Sigmoid colon (tissue), 6 donors: ENCODE measurements at regions not wholly inside any gene's neighbourhood (a gene's known extent, or its start where the extent isn't known, plus 50 kb on each side); places are given as distances from the start of the nearest gene placed in this dataset.

Source experiments
- DNase-seq: peaks from one replicate; pipeline ENCODE4 v3.0.0-alpha.2; 2019
- H3K27ac ChIP-seq, 4 donors: fragments of 200-600 bp; sonication (generic); one replicate each; pipeline ENCODE4 v1.5.1; 2016 to 2019; ENCODE audit warnings: mild to moderate bottlenecking in 1 of 4
- H3K27me3 ChIP-seq, 3 donors: fragments of 200-600 bp; sonication (generic); one replicate each; pipeline ENCODE4 v1.5.1; 2019; ENCODE audit warnings: mild to moderate bottlenecking in 1 of 3
- H3K36me3 ChIP-seq, 4 donors: fragments of 200-600 bp; sonication (generic); one replicate each; pipeline ENCODE4 v1.5.1; 2016 to 2019
- H3K4me1 ChIP-seq, 4 donors: fragments of 200-600 bp; sonication (generic); one replicate each; pipeline ENCODE4 v1.5.1; 2017 to 2019
- H3K4me3 ChIP-seq, 4 donors: fragments of 200-600 bp; sonication (generic); one replicate each; pipeline ENCODE4 v1.5.1; 2017 to 2019; ENCODE audit warnings: mild to moderate bottlenecking in 2 of 4, moderate library complexity in 1 of 4
- H3K9me3 ChIP-seq, 4 donors: fragments of 200-600 bp in 3 of 4; sonication (generic) in 3 of 4; one replicate each; pipeline versions ENCODE4 v1.5.1 to v1.6.1; 2013 to 2019
- EP300 ChIP-seq, 4 donors: sonication (generic); formaldehyde crosslinking; IDR thresholded peaks; one replicate each; pipeline ENCODE4 v1.6.1; 2017; ENCODE audit warnings: antibody characterized with exemption in 4 of 4
- POLR2A ChIP-seq, 2 donors: fragments of 450-650 bp; IDR thresholded peaks; one replicate each; pipeline ENCODE4 v1.6.1; 2016; ENCODE audit warnings: antibody characterized with exemption in 2 of 2, mild to moderate bottlenecking in 2 of 2, moderate library complexity in 2 of 2
- POLR2AphosphoS5 ChIP-seq, 4 donors: sonication (generic); formaldehyde crosslinking; IDR thresholded peaks; one replicate each; pipeline ENCODE4 v1.6.1; 2017; ENCODE audit warnings: antibody characterized with exemption in 4 of 4
- WGBS, 2 donors: extraction: QIAGEN DNeasy Blood & Tissue Kit; methylation state at CpG; one replicate each; pipeline ENCODE4 v1.1.7; 2013; 5-methylcytosine and 5-hydroxymethylcytosine counted together
- intact Hi-C: fragments of 100-400 bp; cut with DNase I; formaldehyde crosslinking; loops from one replicate; pipeline ENCODE4 v1.15.1; 2023
- TF ChIP-seq, protein P1 (sequence below), 4 experiments: fragments of 450-650 bp in 3 of 4; fragments of 200-600 bp in 1 of 4; IDR thresholded peaks; one replicate each; pipeline ENCODE4 v1.5.1; 2016 to 2019; ENCODE audit warnings: antibody characterized with exemption in 4 of 4, mild to moderate bottlenecking in 3 of 4, moderate library complexity in 2 of 4
- donor health status: healthy with polysubstance abuse.
- donor health status: healthy.

DNA sequence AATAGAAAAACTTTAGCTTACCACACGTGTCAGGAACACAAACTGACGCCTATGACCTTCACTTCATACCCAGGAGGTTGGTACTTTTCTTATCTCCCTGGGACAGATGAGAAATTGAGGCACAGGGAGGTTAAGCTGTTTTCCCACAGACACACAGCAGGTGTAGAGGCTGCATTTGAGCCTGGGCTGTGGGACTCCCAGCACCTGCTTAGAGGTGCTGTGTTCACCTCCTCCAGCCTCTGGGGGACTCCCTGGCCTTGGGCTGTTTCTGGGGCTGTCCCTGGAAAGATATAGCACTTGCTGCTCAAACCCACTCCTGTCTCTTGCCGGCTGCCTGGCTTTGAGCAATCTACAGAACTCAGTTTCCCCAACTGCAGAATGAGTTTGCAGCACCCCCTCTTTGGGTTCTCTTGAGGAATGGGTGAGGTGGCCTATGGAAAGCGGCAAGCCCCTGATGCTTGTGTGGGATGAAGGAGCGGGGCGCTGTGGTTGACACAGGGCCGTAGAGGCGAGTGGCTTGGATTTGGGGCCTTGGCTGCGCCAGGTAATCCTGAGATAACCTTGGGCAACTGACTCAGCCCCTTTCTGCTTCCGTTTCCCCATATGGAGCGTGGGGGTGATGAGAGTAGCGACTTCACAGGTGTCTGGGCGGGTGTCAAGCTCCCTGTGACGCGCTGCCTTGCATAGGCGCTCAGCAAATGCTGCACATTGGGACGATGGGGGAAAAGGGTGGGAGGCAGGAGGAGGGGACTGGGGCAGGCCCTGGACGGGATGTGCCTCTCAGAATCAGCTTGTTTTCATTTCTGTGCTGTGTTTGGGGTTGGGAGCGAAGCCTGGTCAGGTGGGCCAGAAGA lies 104.5 kb upstream of the CIBAR2 start:
- DNase-seq, result no peak
- 89 to 90% methylated on average over 19 of the region's 19 CpGs for WGBS, 2 donors
- Histone ChIP-seq H3K9me3 (no peaks in the 10 kb centered on the region), H3K36me3 (no peaks in the 10 kb centered on the region), H3K4me1 (peaks cover 0 to 51% (median 47%) of the 10 kb centered on the region in 4 donors), H3K27ac (no peak overlapping the region), H3K27me3 (no peaks in the 10 kb centered on the region), H3K4me3 (no peak overlapping the region)
- TF ChIP-seq POLR2AphosphoS5 (IDR thresholded peaks at IDR 0.05) (no peak), POLR2A (IDR thresholded peaks at IDR 0.05) (no peak), EP300 (IDR thresholded peaks at IDR 0.05) (no peak)
- TF ChIP-seq, protein P1, sequence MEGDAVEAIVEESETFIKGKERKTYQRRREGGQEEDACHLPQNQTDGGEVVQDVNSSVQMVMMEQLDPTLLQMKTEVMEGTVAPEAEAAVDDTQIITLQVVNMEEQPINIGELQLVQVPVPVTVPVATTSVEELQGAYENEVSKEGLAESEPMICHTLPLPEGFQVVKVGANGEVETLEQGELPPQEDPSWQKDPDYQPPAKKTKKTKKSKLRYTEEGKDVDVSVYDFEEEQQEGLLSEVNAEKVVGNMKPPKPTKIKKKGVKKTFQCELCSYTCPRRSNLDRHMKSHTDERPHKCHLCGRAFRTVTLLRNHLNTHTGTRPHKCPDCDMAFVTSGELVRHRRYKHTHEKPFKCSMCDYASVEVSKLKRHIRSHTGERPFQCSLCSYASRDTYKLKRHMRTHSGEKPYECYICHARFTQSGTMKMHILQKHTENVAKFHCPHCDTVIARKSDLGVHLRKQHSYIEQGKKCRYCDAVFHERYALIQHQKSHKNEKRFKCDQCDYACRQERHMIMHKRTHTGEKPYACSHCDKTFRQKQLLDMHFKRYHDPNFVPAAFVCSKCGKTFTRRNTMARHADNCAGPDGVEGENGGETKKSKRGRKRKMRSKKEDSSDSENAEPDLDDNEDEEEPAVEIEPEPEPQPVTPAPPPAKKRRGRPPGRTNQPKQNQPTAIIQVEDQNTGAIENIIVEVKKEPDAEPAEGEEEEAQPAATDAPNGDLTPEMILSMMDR (IDR thresholded peaks at IDR 0.05), result no peak
- intact Hi-C loops, result no loop called here

DNA sequence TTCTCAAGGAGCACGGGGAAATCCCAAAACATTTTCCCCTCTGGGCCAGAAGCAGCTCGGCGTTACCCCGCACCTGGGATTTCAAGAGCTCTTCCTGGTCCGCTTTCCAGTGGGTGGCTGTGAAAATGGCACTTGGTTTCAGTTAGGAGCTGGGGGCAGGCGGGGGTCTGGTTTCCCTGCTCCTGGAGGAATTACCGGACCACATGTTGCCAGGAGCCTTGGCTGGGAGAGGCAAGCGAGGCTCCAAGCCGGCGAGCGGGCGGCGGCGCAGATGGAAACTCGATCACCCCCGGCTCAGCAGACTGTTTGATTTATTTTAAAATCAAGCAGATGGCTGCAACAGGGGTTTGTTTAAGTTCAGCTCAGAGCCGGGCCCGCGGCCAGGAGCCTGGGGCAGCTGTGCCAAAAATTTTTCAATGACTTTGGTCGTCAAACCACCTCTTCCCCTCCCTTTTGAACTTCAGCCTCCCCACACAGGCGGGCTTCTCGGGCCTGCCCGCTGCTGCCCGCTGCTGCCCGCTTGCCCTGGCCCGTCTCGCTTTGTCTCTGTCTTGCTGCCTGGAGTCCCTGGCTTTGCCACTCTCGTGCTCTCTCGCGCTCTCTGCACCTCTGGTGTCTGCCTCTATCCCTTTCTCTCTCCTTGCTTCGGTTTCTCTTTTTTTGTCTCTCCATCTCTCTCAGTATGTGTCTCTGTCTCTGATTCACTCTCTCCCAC lies 108.0 kb upstream of the CIBAR2 start:
- no peaks in the 10 kb centered on the region for H3K36me3 ChIP-seq
- peaks cover 0 to 25% (median 21%) of the 10 kb centered on the region in 4 donors for H3K4me1 ChIP-seq
- H3K27ac ChIP-seq, result peak overlapping the region; percentile 71 to 83 (median 76)
- H3K4me3 ChIP-seq, result peak overlapping the region in 3 of 4 donors; percentile 28 to 38 (median 35)
- 8 to 46% methylated on average over 31 of the region's 31 CpGs for WGBS, 2 donors
- intact Hi-C loops, result loop anchor here (1.0 kb wide), 2 partner anchors 83 to 105 kb away; no protein-coding TSS in a partner anchor
- TF ChIP-seq POLR2A (IDR thresholded peaks at IDR 0.05) (no peak), EP300 (IDR thresholded peaks at IDR 0.05) (peak in 1 of 4 donors; percentile 13), POLR2AphosphoS5 (IDR thresholded peaks at IDR 0.05) (peak; percentile 10 to 73 (median 60))
- no peaks in the 10 kb centered on the region for H3K27me3 ChIP-seq
- peak; percentile 93 for DNase-seq
- H3K9me3 ChIP-seq, result no peaks in the 10 kb centered on the region

DNA sequence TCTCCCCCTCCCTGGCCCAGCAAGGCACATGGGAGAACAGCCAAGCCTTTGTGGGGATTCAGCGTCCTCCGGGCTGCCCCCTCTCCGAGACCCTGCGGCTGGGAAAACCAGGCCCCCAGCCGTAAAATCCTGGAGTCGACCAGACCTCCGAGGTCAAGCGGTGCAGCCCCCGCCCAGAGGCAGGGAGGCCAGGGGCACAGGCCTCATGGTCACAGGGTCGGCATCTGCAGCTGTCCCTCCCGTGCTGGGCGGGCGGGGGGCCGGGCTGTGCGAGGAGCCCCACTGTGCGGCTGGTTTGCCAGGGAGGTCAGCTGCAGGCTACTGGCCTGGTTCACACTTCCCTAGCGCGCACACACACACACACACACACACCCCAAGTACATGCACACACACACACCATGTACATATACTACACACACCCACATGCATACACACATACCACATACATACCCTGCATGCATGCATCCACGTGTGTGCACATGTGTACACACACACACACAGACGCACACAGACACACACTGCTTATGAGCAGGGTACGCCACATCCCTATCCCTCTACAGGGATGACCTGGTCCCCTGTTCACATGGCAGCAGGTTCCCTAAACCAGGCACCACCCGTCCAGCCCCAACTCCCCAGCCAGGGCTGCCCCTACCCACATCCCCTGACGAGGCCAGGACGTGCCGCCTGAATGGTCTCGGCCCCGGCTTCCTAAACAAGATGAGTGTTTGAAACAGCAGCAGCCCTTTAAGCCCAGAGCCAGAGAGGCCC lies 108.9 kb upstream of the CIBAR2 start:
- peaks cover 0 to 25% (median 21%) of the 10 kb centered on the region in 4 donors for H3K4me1 ChIP-seq
- no peak for TF ChIP-seq POLR2AphosphoS5 (IDR thresholded peaks at IDR 0.05)
- no peak for TF ChIP-seq POLR2A (IDR thresholded peaks at IDR 0.05)
- TF ChIP-seq, protein P1 (IDR thresholded peaks at IDR 0.05), result no peak
- no peak for TF ChIP-seq EP300 (IDR thresholded peaks at IDR 0.05)
- H3K27ac ChIP-seq, result peak overlapping the region in 3 of 4 donors; percentile 71 to 83 (median 76)
- H3K36me3 ChIP-seq, result no peaks in the 10 kb centered on the region
- no peak for DNase-seq
- H3K9me3 ChIP-seq, result no peaks in the 10 kb centered on the region
- H3K27me3 ChIP-seq, result no peaks in the 10 kb centered on the region
- intact Hi-C loops, result loop anchor here (1.0 kb wide), 2 partner anchors 84 to 106 kb away; no protein-coding TSS in a partner anchor
- H3K4me3 ChIP-seq, result no peak overlapping the region
- WGBS, 2 donors, result 72 to 80% methylated on average over 27 of the region's 27 CpGs

DNA sequence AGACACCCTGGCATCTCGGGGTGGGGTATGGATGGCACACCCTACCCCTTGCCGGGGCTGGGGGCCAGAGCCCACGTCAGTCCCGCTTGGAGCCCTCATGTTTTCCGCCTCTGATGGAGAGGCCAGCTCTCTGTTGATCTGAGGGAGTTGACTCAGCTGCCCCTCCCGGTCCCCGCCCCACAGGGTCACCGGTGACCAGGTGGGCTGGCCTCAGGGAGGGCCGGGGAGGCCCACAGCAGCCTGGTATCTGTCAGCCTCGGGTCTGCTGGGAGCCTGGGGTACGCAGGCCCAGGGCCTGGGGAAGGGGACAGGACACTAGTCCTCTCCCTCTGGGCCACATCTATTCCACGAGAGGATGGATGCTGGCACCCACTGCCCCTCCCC lies 109.5 kb upstream of the CIBAR2 start:
- Histone ChIP-seq H3K27ac (peak overlapping the region in 1 of 4 donors; percentile 23), H3K27me3 (no peaks in the 10 kb centered on the region), H3K9me3 (no peaks in the 10 kb centered on the region), H3K4me3 (no peak overlapping the region), H3K4me1 (peaks cover 0 to 25% (median 21%) of the 10 kb centered on the region in 4 donors), H3K36me3 (no peaks in the 10 kb centered on the region)
- WGBS, 2 donors, result 50 to 80% methylated on average over 12 of the region's 12 CpGs
- intact Hi-C loops, result no loop called here
- no peak for DNase-seq
- TF ChIP-seq, protein P1 (IDR thresholded peaks at IDR 0.05), result no peak
- TF ChIP-seq EP300 (IDR thresholded peaks at IDR 0.05) (no peak), POLR2A (IDR thresholded peaks at IDR 0.05) (no peak), POLR2AphosphoS5 (IDR thresholded peaks at IDR 0.05) (no peak)
